ENCODE measurements at regions not wholly inside any gene's neighbourhood (a gene's known extent, or its start where the extent isn't known, plus 50 kb on each side); places are given as distances from the start of the nearest gene placed in this dataset.
"Not testable (repeated sequence)": the region's sequence is repeated elsewhere in the genome, so short reads cannot be mapped to it uniquely, and the experiment has no call there.

- no peak for DNase-seq
Observed at GRCh38 chr4:19119904-19120560, 1098.5 kb upstream of the LCORL start.

- no peak for DNase-seq
Observed at GRCh38 chr4:19117022-19117421, 1095.5 kb upstream of the LCORL start.

GRCh38 chr4:19104176-19104575 lies 1082.6 kb upstream of the LCORL start:
- DNase-seq = no peak

- no peak for DNase-seq
Observed at GRCh38 chr4:19095491-19096046, 1074.0 kb upstream of the LCORL start.

GRCh38 chr4:19093951-19094350 lies 1072.4 kb upstream of the LCORL start:
- DNase-seq = no peak

- DNase-seq = no peak
Observed at GRCh38 chr4:19092797-19093196, 1071.2 kb upstream of the LCORL start.

DNA sequence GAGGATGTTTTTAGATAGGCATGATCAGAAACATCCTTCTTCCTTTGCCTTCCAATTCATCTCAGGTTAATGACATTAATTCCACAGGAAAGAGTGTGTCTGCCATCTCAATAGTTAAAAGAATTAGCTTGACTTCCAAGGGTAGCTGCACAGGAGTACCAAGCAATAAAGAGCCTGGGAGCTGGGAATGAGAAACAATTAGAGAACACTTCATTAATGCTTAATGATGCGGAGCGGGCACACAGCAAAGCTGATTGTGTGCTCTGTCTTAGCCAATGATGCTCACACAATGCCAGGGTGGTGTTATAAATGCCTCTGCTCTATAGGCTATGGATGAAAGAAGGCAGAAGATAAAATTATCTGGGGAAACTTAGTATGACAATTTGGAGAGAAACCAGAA lies 1052.5 kb upstream of the LCORL start:
- no peak for DNase-seq

- no peak for DNase-seq
Observed at GRCh38 chr4:19063662-19064061, 1042.1 kb upstream of the LCORL start.

DNA sequence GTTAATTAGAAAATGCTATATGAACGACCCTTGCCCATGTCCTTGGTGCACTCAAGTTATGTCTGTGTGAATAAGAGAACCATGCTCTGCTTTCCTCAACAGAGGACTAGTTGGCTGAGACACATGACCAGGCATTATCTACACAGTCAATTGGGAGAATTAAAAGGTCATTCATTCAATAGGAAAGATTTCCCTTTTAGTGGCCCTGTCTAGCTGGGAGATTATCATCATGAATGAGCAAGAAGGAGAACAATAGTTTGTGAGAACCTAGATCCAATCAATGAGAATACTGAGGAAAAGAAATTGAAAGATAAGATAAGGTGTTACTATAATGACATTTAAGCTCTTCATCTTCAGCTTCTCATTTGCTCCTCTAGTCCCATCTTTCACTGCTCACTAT lies 1033.4 kb upstream of the LCORL start:
- DNase-seq = no peak

GRCh38 chr4:19051831-19052230 lies 1030.3 kb upstream of the LCORL start:
- DNase-seq = no peak

- DNase-seq = no peak
Observed at GRCh38 chr4:19047279-19047880, 1025.8 kb upstream of the LCORL start.

- DNase-seq = no peak
Observed at GRCh38 chr4:19039816-19040215, 1018.3 kb upstream of the LCORL start.

DNA sequence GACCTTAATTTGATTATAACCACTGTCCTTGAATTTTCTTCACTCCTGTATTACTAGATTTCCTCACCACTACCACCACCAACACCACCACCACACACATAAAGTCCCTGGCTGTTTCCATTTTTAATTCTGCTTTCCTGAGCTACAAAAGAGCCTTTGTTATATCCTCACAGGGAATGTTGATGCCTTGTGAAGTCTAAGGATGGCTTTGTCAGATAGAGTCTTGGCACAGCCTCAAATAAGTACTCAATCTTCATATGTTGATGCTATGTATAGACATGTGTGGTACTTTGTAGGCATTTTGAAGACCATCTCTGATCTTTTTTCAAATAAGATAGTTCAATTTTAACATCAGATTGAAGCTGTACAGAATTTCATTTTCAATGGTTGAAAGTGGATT lies 1016.7 kb upstream of the LCORL start:
- no peak for DNase-seq

DNA sequence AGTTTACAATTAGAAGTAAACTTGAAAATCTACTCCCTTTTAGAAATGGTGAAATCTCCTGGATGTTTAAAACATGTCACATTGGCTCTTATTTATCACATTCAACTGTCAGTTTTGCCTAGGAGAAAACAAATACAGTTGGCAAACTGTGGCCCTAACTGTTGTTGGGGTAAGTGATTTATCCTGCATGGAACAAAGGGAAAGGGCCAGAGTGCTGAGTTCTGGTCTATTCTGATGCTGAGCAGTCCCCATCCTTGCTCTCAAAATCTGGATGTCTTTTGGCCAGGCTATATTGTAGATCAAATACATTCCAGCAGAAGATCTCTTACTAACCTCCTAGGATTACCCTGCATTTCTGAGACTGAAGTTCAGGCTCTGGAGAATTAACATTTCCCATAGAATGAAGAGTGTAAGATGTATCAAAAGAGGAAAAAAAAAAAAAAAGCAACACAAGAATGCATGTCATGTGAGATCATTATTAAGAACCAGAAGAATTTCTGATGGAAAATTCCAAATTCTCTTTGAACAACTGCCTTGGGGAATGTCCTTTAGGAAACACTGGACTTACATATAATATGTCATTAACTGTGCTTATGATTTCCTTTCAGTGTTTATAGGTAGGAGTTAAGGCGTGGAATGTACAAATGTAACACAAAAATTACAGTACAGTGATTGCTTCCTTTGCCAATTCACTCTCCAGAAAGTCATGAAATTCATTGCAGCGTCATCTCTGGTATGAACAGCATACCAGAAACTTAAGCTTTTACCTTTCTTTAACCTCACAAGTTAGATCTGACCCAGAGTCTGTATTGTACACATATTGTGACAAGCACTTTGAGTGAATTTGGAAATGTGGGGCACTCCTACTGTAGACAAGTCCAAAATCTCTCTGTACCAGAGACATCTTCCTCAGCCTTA lies 1012.5 kb upstream of the LCORL start:
- DNase-seq = no peak

GRCh38 chr4:19030536-19030935 lies 1009.0 kb upstream of the LCORL start:
- DNase-seq = no peak

GRCh38 chr4:19030048-19030447 lies 1008.5 kb upstream of the LCORL start:
- no peak for DNase-seq

DNA sequence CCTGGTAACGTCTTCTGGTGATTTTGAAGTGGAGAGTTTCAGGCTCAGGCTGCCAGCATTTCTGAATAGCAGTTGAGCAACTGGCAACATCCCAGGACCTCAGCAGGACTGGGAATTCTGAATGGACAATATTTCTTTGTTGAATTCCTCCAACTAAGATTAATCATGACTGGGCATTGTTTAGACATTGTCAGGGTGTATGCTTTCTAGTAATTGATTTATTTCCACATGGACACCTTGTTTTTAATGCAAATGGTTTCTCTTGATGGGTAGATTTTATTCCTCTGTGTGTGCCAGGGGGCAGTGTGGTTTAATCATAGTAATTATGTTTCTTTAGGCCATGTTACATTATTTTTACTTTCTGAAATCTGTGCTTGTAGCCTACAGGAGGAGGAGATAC lies 1004.7 kb upstream of the LCORL start:
- DNase-seq = no peak

DNA sequence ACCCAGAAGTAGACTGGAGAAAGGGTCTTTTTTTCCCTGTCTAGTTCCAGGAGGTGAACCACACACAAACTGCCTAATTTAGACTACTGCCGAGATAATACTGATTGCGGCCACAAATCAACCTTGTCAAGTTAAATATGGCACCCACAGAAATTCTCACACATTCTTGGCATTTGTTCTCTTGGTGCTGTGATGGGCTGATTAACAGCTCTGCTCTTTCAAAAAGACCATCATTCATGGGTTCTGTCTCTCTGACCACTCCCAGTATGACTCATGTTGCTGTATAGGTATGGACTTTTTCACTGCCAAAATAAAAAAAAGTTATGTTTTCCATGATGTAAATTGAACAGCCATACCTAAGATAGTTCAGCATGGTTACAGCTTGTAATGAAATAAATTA lies 1003.5 kb upstream of the LCORL start:
- no peak for DNase-seq

GRCh38 chr4:19024047-19024446 lies 1002.5 kb upstream of the LCORL start:
- no peak for DNase-seq

- DNase-seq = no peak
Observed at GRCh38 chr4:19021617-19022016, 1000.1 kb upstream of the LCORL start.

DNA sequence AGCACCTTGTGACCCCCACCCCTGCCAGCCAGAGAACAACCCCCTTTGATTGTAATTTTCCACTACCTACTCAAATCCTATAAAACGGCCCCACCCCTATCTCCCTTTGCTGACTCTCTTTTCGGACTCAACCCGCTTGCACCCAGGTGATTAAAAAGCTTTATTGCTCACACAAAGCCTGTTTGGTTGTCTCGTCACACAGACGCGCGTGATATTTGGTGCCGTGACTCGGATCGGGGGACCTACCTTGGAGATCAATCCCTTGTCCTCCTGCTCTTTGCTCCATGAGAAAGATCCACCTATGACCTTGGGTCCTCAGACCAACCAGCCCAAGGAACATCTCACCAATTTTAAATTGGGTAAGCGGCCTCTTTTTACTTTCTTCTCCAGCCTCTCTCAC lies 995.0 kb upstream of the LCORL start:
- DNase-seq = not testable (repeated sequence)

GRCh38 chr4:19014594-19014993 lies 993.0 kb upstream of the LCORL start:
- DNase-seq = no peak

GRCh38 chr4:19010761-19011160 lies 989.2 kb upstream of the LCORL start:
- DNase-seq = no peak

DNA sequence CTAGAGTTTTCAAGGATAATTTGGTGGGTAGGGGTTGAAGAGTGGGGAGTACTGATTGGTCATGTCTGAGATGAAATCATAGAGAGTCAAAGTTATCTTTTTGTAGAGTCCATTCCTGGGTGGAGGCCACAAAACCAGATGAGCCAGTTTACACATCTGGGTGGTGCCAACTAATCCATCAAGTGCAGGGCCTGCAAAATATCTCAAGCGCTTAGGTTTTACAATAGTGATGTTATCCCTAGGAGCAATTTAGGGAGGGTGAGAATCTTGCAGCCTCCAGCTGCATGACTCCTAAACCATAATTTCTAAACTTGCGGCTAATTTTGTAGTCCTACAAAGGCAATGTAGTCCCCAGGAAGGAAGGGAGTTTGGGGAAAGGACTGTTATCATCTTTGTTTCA lies 988.3 kb upstream of the LCORL start:
- DNase-seq = no peak

All from activated gamma-delta T cell treated with Interleukin-2 at 50 U/mL for 16 hours (primary cell).